GM12878 (cell line): ENCODE measurements at regions not wholly inside any gene's neighbourhood (a gene's known extent, or its start where the extent isn't known, plus 50 kb on each side); places are given as distances from the start of the nearest gene placed in this dataset.
A peak's percentile ranks its signal among the peaks of the same experiment; 100 is the strongest.

Source experiments
- CEBPZ ChIP-seq: fragments of 150-350 bp; IDR thresholded peaks from 2 replicates; pipeline ENCODE4 v1.6.1; 2016; ENCODE audit warnings: low read depth, low read length
- IKZF1 ChIP-seq: fragments of 450-650 bp; conservative IDR thresholded peaks from 2 replicates; pipeline ENCODE4 v1.6.1; 2017; ENCODE audit warnings: antibody characterized with exemption, mild to moderate bottlenecking
- KDM1A ChIP-seq: fragments of 200-600 bp; sonication (generic); IDR thresholded peaks from 2 replicates; pipeline ENCODE4 v1.6.1; 2016; ENCODE audit warnings: borderline replicate concordance
- MLLT1 ChIP-seq: fragments of 450-650 bp; IDR thresholded peaks from 2 replicates; pipeline ENCODE4 v1.6.1; 2016; ENCODE audit warnings: mild to moderate bottlenecking
- SREBF1 ChIP-seq: IDR thresholded peaks from 2 replicates; pipeline ENCODE4 v1.6.1; 2012; ENCODE audit warnings: mild to moderate bottlenecking, low read length
- USF1 ChIP-seq: IDR thresholded peaks from 2 replicates; pipeline ENCODE4 v1.6.1; 2011; ENCODE audit warnings: borderline replicate concordance, low read depth, mild to moderate bottlenecking, moderate library complexity, mixed read lengths, low read length; ENCODE audit not compliant: insufficient read depth; ENCODE audit errors: extremely low read length
- TF ChIP-seq, protein P1 (sequence below): fragments of 450-650 bp; formaldehyde crosslinking; IDR thresholded peaks from 2 replicates; pipeline ENCODE4 v1.4.0; 2020; ENCODE audit warnings: mild to moderate bottlenecking, moderate library complexity
- TF ChIP-seq, protein P2 (sequence below): fragments of 450-650 bp; formaldehyde crosslinking; IDR thresholded peaks from 2 replicates; pipeline ENCODE4 v1.4.0; 2022; ENCODE audit warnings: mild to moderate bottlenecking, moderate library complexity
- TF ChIP-seq, protein P3 (sequence below): fragments of 450-650 bp; IDR thresholded peaks from 2 replicates; pipeline ENCODE4 v1.6.1; 2017; ENCODE audit warnings: low read depth, mild to moderate bottlenecking, moderate library complexity
- TF ChIP-seq, protein P4 (sequence below): fragments of 450-650 bp; IDR thresholded peaks from 2 replicates; pipeline ENCODE4 v1.6.1; 2017; ENCODE audit warnings: mild to moderate bottlenecking, low read depth, inconsistent platforms; ENCODE audit not compliant: poor library complexity, severe bottlenecking

- TF ChIP-seq, protein P1, sequence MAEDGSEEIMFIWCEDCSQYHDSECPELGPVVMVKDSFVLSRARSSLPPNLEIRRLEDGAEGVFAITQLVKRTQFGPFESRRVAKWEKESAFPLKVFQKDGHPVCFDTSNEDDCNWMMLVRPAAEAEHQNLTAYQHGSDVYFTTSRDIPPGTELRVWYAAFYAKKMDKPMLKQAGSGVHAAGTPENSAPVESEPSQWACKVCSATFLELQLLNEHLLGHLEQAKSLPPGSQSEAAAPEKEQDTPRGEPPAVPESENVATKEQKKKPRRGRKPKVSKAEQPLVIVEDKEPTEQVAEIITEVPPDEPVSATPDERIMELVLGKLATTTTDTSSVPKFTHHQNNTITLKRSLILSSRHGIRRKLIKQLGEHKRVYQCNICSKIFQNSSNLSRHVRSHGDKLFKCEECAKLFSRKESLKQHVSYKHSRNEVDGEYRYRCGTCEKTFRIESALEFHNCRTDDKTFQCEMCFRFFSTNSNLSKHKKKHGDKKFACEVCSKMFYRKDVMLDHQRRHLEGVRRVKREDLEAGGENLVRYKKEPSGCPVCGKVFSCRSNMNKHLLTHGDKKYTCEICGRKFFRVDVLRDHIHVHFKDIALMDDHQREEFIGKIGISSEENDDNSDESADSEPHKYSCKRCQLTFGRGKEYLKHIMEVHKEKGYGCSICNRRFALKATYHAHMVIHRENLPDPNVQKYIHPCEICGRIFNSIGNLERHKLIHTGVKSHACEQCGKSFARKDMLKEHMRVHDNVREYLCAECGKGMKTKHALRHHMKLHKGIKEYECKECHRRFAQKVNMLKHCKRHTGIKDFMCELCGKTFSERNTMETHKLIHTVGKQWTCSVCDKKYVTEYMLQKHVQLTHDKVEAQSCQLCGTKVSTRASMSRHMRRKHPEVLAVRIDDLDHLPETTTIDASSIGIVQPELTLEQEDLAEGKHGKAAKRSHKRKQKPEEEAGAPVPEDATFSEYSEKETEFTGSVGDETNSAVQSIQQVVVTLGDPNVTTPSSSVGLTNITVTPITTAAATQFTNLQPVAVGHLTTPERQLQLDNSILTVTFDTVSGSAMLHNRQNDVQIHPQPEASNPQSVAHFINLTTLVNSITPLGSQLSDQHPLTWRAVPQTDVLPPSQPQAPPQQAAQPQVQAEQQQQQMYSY (CRISPR knock-in tag) = no peak
- no peak for TF ChIP-seq KDM1A
- TF ChIP-seq, protein P2, sequence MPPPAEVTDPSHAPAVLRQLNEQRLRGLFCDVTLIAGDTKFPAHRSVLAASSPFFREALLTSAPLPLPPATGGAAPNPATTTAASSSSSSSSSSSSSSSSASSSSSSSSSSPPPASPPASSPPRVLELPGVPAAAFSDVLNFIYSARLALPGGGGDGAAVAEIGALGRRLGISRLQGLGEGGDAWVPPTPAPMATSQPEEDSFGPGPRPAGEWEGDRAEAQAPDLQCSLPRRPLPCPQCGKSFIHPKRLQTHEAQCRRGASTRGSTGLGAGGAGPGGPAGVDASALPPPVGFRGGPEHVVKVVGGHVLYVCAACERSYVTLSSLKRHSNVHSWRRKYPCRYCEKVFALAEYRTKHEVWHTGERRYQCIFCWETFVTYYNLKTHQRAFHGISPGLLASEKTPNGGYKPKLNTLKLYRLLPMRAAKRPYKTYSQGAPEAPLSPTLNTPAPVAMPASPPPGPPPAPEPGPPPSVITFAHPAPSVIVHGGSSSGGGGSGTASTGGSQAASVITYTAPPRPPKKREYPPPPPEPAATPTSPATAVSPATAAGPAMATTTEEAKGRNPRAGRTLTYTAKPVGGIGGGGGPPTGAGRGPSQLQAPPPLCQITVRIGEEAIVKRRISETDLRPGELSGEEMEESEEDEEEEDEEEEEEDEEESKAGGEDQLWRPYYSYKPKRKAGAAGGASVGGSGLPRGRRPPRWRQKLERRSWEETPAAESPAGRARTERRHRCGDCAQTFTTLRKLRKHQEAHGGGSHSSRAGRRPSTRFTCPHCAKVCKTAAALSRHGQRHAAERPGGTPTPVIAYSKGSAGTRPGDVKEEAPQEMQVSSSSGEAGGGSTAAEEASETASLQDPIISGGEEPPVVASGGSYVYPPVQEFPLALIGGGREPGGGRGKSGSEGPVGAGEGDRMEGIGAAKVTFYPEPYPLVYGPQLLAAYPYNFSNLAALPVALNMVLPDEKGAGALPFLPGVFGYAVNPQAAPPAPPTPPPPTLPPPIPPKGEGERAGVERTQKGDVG (CRISPR knock-in tag) = no peak
- TF ChIP-seq SREBF1 = no peak
- TF ChIP-seq USF1 = no peak
- TF ChIP-seq, protein P3, sequence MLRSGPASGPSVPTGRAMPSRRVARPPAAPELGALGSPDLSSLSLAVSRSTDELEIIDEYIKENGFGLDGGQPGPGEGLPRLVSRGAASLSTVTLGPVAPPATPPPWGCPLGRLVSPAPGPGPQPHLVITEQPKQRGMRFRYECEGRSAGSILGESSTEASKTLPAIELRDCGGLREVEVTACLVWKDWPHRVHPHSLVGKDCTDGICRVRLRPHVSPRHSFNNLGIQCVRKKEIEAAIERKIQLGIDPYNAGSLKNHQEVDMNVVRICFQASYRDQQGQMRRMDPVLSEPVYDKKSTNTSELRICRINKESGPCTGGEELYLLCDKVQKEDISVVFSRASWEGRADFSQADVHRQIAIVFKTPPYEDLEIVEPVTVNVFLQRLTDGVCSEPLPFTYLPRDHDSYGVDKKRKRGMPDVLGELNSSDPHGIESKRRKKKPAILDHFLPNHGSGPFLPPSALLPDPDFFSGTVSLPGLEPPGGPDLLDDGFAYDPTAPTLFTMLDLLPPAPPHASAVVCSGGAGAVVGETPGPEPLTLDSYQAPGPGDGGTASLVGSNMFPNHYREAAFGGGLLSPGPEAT = no peak
- no peak for TF ChIP-seq CEBPZ
- 0 out of 2 replicates have a peak, but pooled peaks have one; percentile 19 for TF ChIP-seq MLLT1
- TF ChIP-seq, protein P4, sequence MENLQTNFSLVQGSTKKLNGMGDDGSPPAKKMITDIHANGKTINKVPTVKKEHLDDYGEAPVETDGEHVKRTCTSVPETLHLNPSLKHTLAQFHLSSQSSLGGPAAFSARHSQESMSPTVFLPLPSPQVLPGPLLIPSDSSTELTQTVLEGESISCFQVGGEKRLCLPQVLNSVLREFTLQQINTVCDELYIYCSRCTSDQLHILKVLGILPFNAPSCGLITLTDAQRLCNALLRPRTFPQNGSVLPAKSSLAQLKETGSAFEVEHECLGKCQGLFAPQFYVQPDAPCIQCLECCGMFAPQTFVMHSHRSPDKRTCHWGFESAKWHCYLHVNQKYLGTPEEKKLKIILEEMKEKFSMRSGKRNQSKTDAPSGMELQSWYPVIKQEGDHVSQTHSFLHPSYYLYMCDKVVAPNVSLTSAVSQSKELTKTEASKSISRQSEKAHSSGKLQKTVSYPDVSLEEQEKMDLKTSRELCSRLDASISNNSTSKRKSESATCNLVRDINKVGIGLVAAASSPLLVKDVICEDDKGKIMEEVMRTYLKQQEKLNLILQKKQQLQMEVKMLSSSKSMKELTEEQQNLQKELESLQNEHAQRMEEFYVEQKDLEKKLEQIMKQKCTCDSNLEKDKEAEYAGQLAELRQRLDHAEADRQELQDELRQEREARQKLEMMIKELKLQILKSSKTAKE = peak; percentile 61
- no peak for TF ChIP-seq IKZF1
Measured at GRCh38 chr2:7427293-7428060, 510.3 kb downstream of the RNF144A start (continued).
